Hepatocyte (in vitro differentiated cells): ENCODE measurements at regions not wholly inside any gene's neighbourhood (a gene's known extent, or its start where the extent isn't known, plus 50 kb on each side); places are given as distances from the start of the nearest gene placed in this dataset.

Experiments
- CTCF ChIP-seq: fragments of 200-600 bp; sonication (generic); IDR thresholded peaks from 2 replicates; pipeline ENCODE4 v1.5.1; 2016; ENCODE audit warnings: antibody characterized with exemption, mild to moderate bottlenecking; ENCODE audit not compliant: poor library complexity
- EZH2 ChIP-seq: fragments of 200-600 bp; sonication (generic); IDR thresholded peaks from 2 replicates; pipeline ENCODE4 v1.6.1; 2016; ENCODE audit warnings: antibody characterized with exemption, mild to moderate bottlenecking, borderline replicate concordance
- EZH2phosphoT487 ChIP-seq: fragments of 200-600 bp; sonication (generic); IDR thresholded peaks from one replicate; pipeline ENCODE4 v1.6.1; 2018; ENCODE audit warnings: antibody characterized with exemption, mild to moderate bottlenecking, low read depth, moderate library complexity; ENCODE audit not compliant: unreplicated experiment, severe bottlenecking

DNA sequence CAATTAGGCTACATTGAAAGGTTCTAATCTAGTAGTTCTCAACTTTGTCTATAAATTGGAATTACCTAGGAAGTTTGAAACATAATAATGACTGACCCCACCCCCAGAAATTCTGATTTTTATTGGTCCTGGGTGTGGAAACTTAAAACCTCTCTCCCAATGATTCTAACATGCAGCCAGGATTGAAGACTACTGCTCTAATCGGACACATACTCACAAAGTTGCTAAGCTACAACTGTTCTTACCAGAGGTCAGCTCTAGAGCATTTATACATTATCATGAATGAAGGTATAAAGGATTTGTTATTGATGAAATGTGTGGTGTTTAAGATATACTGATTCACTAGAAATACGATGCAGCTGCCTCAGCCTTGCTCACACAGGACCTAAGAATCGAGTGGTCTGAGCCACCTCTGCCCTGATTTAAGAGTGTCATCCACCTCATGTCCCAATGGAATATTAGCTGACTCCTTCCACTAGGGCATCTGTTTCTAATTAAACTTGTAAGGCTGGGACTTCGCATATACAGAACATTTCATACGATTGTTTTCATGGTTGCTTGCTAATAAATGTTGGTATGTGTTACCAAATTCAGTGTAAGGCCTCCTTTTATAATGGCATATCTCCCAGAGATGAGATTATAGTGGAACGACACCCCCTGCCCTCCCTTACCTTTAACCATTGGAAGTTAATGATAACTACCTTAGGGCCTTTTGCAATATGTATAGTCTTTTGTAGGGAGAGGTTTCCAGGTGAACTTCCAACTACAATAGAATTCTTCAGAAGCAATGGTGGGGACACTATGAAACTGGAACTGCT lies 410.8 kb upstream of the PDE3A start:
- TF ChIP-seq CTCF (no peak), EZH2phosphoT487 (no peak), EZH2 (no peak)
